Transverse colon (tissue), 4 donors: ENCODE measurements at regions not wholly inside any gene's neighbourhood (a gene's known extent, or its start where the extent isn't known, plus 50 kb on each side); places are given as distances from the start of the nearest gene placed in this dataset.

Experiments used
- DNase-seq: peaks from one replicate; pipeline ENCODE4 v3.0.0-alpha.2; 2019
- H3K27ac ChIP-seq, 4 donors: fragments of 200-600 bp; sonication (generic); 2 replicates each; pipeline ENCODE4 v1.5.1; 2016 to 2018; ENCODE audit warnings: inconsistent platforms in 4 of 4
- H3K27me3 ChIP-seq: fragments of 200-600 bp; sonication (generic); 2 replicates; pipeline ENCODE4 v1.5.1; 2017; ENCODE audit warnings: inconsistent platforms
- H3K36me3 ChIP-seq, 4 donors: fragments of 200-600 bp; sonication (generic); 2 replicates each; pipeline ENCODE4 v1.5.1; 2017 to 2019; ENCODE audit warnings: inconsistent platforms in 4 of 4
- H3K4me1 ChIP-seq, 4 donors: fragments of 200-600 bp; sonication (generic); 2 replicates each; pipeline ENCODE4 v1.5.1; 2017 to 2020; ENCODE audit warnings: inconsistent platforms in 4 of 4
- H3K4me3 ChIP-seq, 4 donors: fragments of 200-600 bp; sonication (generic); 1 replicate in 1 of 4; 2 replicates in 3 of 4; pipeline versions ENCODE4 v1.5.1 to v1.6.1; 2017 to 2019; ENCODE audit warnings: inconsistent platforms in 4 of 4
- H3K9me3 ChIP-seq, 2 donors: fragments of 200-600 bp; sonication (generic); 2 replicates each; pipeline ENCODE4 v1.5.1; 2017 to 2019; ENCODE audit warnings: inconsistent platforms in 2 of 2
- CTCF ChIP-seq, 5 experiments: fragments of 200-600 bp in 3 of 5; fragments of 450-650 bp in 2 of 5; sonication (generic) in 3 of 5; IDR thresholded peaks; 1 replicate in 2 of 5; 2 replicates in 3 of 5; pipeline ENCODE4 v1.5.1; 2016 to 2017; ENCODE audit warnings: antibody characterized with exemption in 5 of 5, inconsistent platforms in 3 of 5, mild to moderate bottlenecking in 2 of 5, moderate library complexity in 1 of 5
- EP300 ChIP-seq: sonication (generic); formaldehyde crosslinking; IDR thresholded peaks from one replicate; pipeline ENCODE4 v1.6.1; 2017; ENCODE audit warnings: antibody characterized with exemption, low read depth
- POLR2A ChIP-seq: fragments of 450-650 bp; IDR thresholded peaks from one replicate; pipeline ENCODE4 v1.6.1; 2016; ENCODE audit warnings: antibody characterized with exemption, mild to moderate bottlenecking, moderate library complexity
- POLR2AphosphoS5 ChIP-seq, 3 donors: sonication (generic); formaldehyde crosslinking; IDR thresholded peaks; one replicate each; pipeline ENCODE4 v1.6.1; 2016; ENCODE audit warnings: antibody characterized with exemption in 3 of 3
- WGBS, 2 donors: methylation state at CpG; one replicate each; pipeline ENCODE4 v1.1.5; 2018; ENCODE audit warnings: low coverage in 1 of 2; 5-methylcytosine and 5-hydroxymethylcytosine counted together
- in situ Hi-C, 4 donors: fragments of 200-750 bp; cut with MboI; loops; one replicate each; pipeline versions ENCODE4 v1.15.0 to v1.15.1; 2017; ENCODE audit warnings: low sequenced_read_pairs in 3 of 4, low pct_ligation_motif_present in 1 of 4, low pct_unique_long_range_greater_than_20kb in 1 of 4
- intact Hi-C: fragments of 100-400 bp; cut with DNase I; formaldehyde crosslinking; loops from one replicate; pipeline ENCODE4 v1.15.1; 2023; ENCODE audit warnings: low total_unique reads

- intact Hi-C loops: no loop called here
- in situ Hi-C loops: no loop called here
- 46 to 47% methylated on average over 2 of the region's 2 CpGs for WGBS, 2 donors
Measured at GRCh38 chr5:13640270-13640669, 304.2 kb downstream of the DNAH5 start.

GRCh38 chr5:13632676-13633075, 311.8 kb downstream of the DNAH5 start:
- WGBS, 2 donors: 32 to 55% methylated on average over 1 of the region's 1 CpG
- no peaks in the 10 kb centered on the region for H3K36me3 ChIP-seq
- DNase-seq: no peak
- H3K27ac ChIP-seq: no peak overlapping the region
- H3K4me3 ChIP-seq: no peak overlapping the region
- H3K4me1 ChIP-seq: no peaks in the 10 kb centered on the region
- intact Hi-C loops (no loop called here), in situ Hi-C loops (no loop called here)
- H3K27me3 ChIP-seq: no peaks in the 10 kb centered on the region
- TF ChIP-seq POLR2AphosphoS5 (IDR thresholded peaks at IDR 0.05) (no peak), CTCF (IDR thresholded peaks at IDR 0.05) (no peak), EP300 (no peak), POLR2A (no peak)
- no peaks in the 10 kb centered on the region for H3K9me3 ChIP-seq

More at GRCh38 chr5:13640270-13640669, 304.2 kb downstream of the DNAH5 start:
- Histone ChIP-seq H3K36me3 (no peaks in the 10 kb centered on the region), H3K27ac (no peak overlapping the region), H3K4me3 (no peak overlapping the region), H3K27me3 (no peaks in the 10 kb centered on the region), H3K4me1 (no peaks in the 10 kb centered on the region), H3K9me3 (no peaks in the 10 kb centered on the region)
- TF ChIP-seq POLR2AphosphoS5 (IDR thresholded peaks at IDR 0.05) (no peak), CTCF (IDR thresholded peaks at IDR 0.05) (no peak), POLR2A (no peak), EP300 (no peak)
- no peak for DNase-seq

GRCh38 chr5:13629218-13629617, 315.3 kb downstream of the DNAH5 start:
- Histone ChIP-seq H3K36me3 (no peaks in the 10 kb centered on the region), H3K27me3 (no peaks in the 10 kb centered on the region), H3K9me3 (no peaks in the 10 kb centered on the region), H3K4me1 (no peaks in the 10 kb centered on the region), H3K4me3 (no peak overlapping the region), H3K27ac (no peak overlapping the region)
- intact Hi-C loops: no loop called here
- in situ Hi-C loops: no loop called here
- TF ChIP-seq POLR2AphosphoS5 (IDR thresholded peaks at IDR 0.05) (no peak), POLR2A (no peak), EP300 (no peak), CTCF (IDR thresholded peaks at IDR 0.05) (no peak)
- no peak for DNase-seq
- WGBS, 2 donors: 74 to 81% methylated on average over 2 of the region's 2 CpGs

GRCh38 chr5:13627673-13628454, 316.6 kb downstream of the DNAH5 start:
- no peak for DNase-seq
- Histone ChIP-seq H3K4me1 (no peaks in the 10 kb centered on the region), H3K4me3 (no peak overlapping the region), H3K27ac (no peak overlapping the region), H3K9me3 (no peaks in the 10 kb centered on the region), H3K36me3 (no peaks in the 10 kb centered on the region), H3K27me3 (no peaks in the 10 kb centered on the region)
- intact Hi-C loops (no loop called here), in situ Hi-C loops (no loop called here)
- TF ChIP-seq POLR2AphosphoS5 (IDR thresholded peaks at IDR 0.05) (no peak), EP300 (no peak), CTCF (IDR thresholded peaks at IDR 0.05) (no peak), POLR2A (no peak)
- 46 to 94% methylated on average over 2 to 3 of the region's 3 CpGs for WGBS, 2 donors
